ENCODE measurements at regions not wholly inside any gene's neighbourhood (a gene's known extent, or its start where the extent isn't known, plus 50 kb on each side); places are given as distances from the start of the nearest gene placed in this dataset.

GRCh38 chr5:166379517-166379916, 1911.9 kb upstream of the WWC1 start:
- H3K9me3 ChIP-seq = peaks cover 0 to 43% (median 20%) of the 10 kb centered on the region in 8 donors
- intact Hi-C loops (cut with DNase I; ENCODE audit: low total_unique reads) = no loop called here
- no peaks in the 10 kb centered on the region for H3K27me3 ChIP-seq (replicated peaks in 1 of 7)
- 90 to 94% (median 92%) methylated on average over 5 to 11 of the region's 11 CpGs for WGBS, 5 donors
- no peaks in the 10 kb centered on the region for H3K4me1 ChIP-seq
- H3K4me3 ChIP-seq = no peak overlapping the region
- H3K36me3 ChIP-seq = no peaks in the 10 kb centered on the region
- TF ChIP-seq, protein P1, sequence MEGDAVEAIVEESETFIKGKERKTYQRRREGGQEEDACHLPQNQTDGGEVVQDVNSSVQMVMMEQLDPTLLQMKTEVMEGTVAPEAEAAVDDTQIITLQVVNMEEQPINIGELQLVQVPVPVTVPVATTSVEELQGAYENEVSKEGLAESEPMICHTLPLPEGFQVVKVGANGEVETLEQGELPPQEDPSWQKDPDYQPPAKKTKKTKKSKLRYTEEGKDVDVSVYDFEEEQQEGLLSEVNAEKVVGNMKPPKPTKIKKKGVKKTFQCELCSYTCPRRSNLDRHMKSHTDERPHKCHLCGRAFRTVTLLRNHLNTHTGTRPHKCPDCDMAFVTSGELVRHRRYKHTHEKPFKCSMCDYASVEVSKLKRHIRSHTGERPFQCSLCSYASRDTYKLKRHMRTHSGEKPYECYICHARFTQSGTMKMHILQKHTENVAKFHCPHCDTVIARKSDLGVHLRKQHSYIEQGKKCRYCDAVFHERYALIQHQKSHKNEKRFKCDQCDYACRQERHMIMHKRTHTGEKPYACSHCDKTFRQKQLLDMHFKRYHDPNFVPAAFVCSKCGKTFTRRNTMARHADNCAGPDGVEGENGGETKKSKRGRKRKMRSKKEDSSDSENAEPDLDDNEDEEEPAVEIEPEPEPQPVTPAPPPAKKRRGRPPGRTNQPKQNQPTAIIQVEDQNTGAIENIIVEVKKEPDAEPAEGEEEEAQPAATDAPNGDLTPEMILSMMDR (IDR thresholded peaks at IDR 0.05 in 8 of 11, conservative IDR thresholded peaks at IDR 0.05 in 3 of 11) = no peak
- TF ChIP-seq POLR2A (IDR thresholded peaks at IDR 0.05) (no peak), POLR2AphosphoS5 (IDR thresholded peaks at IDR 0.05) (no peak)
- peak; percentile 60 for DNase-seq
- H3K27ac ChIP-seq = no peak overlapping the region

DNA sequence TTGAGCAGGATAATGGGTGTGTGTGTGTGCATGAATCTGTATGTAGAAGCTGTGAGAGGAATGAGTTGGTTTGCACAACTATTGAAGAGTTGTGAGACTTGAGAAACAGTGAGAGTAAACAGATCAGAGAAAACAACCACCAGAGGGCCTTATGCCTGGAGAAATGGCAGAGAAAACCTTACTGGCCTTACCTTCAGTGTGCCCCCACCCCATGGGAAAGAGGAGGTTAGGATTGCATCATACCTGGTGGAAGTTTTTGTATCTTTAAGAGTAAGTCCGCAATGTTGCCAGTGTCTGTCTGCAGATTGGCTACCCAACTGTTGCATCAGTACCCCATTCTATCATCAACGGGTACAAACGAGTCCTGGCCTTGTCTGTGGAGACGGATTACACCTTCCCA, 1909.4 kb upstream of the WWC1 start:
- Histone ChIP-seq H3K4me3 (no peak overlapping the region), H3K36me3 (no peaks in the 10 kb centered on the region), H3K27ac (no peak overlapping the region), H3K4me1 (no peaks in the 10 kb centered on the region), H3K27me3 (replicated peaks in 1 of 7) (no peaks in the 10 kb centered on the region), H3K9me3 (peaks cover 0 to 43% (median 20%) of the 10 kb centered on the region in 8 donors)
- no peak for DNase-seq
- WGBS, 5 donors = 70 to 89% (median 76%) methylated on average over 4 of the region's 4 CpGs
- TF ChIP-seq POLR2A (IDR thresholded peaks at IDR 0.05) = no peak
- TF ChIP-seq POLR2AphosphoS5 (IDR thresholded peaks at IDR 0.05) = no peak
- TF ChIP-seq, protein P1 (IDR thresholded peaks at IDR 0.05 in 8 of 11, conservative IDR thresholded peaks at IDR 0.05 in 3 of 11) = no peak
- intact Hi-C loops (cut with DNase I; ENCODE audit: low total_unique reads) = no loop called here

DNA sequence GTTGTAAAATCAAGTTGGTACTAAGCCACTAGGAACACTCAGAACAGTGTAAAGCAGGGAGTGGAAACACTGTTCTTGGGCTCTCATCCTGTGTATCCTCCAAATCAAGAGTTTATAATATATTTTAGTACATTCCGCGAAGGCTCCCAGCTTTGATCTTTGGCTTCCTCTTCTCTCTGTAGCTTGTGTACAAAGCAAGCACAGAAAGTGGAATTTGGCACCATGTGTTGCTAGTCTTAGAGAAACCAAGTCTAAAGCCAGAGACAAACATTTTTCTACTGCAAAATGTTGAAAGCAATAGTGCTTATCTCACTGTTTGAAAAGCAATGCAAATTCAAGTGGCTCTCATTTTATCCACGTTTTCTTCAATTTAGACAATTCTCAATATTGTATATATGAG, 1893.3 kb upstream of the WWC1 start:
- WGBS, 5 donors = 65 to 84% (median 75%) methylated on average over 3 of the region's 3 CpGs
- intact Hi-C loops (cut with DNase I; ENCODE audit: low total_unique reads) = no loop called here
- no peaks in the 10 kb centered on the region for H3K27me3 ChIP-seq (replicated peaks in 1 of 7)

GRCh38 chr5:166399781-166400180, 1891.7 kb upstream of the WWC1 start:
- H3K9me3 ChIP-seq = peaks cover 0 to 12% (median 0%) of the 10 kb centered on the region in 8 donors
- intact Hi-C loops (cut with DNase I; ENCODE audit: low total_unique reads) = no loop called here
- H3K27me3 ChIP-seq (replicated peaks in 1 of 7) = no peaks in the 10 kb centered on the region
- WGBS, 5 donors = 10 to 23% (median 19%) methylated on average over 2 of the region's 2 CpGs
- no peak overlapping the region for H3K27ac ChIP-seq
- TF ChIP-seq, protein P1 (IDR thresholded peaks at IDR 0.05 in 8 of 11, conservative IDR thresholded peaks at IDR 0.05 in 3 of 11) = no peak
- TF ChIP-seq POLR2AphosphoS5 (IDR thresholded peaks at IDR 0.05) = no peak
- no peak for TF ChIP-seq POLR2A (IDR thresholded peaks at IDR 0.05)
- no peaks in the 10 kb centered on the region for H3K36me3 ChIP-seq
- H3K4me1 ChIP-seq = no peaks in the 10 kb centered on the region
- no peak overlapping the region for H3K4me3 ChIP-seq
- no peak for DNase-seq

More for the DNA sequence above, 1893.3 kb upstream of the WWC1 start:
- Histone ChIP-seq H3K9me3 (peaks cover 0 to 12% (median 0%) of the 10 kb centered on the region in 8 donors), H3K4me3 (no peak overlapping the region), H3K36me3 (no peaks in the 10 kb centered on the region), H3K4me1 (no peaks in the 10 kb centered on the region), H3K27ac (no peak overlapping the region)
- TF ChIP-seq, protein P1 (IDR thresholded peaks at IDR 0.05 in 8 of 11, conservative IDR thresholded peaks at IDR 0.05 in 3 of 11) = no peak
- TF ChIP-seq POLR2AphosphoS5 (IDR thresholded peaks at IDR 0.05) = no peak
- no peak for TF ChIP-seq POLR2A (IDR thresholded peaks at IDR 0.05)
- DNase-seq = no peak
